Prostate gland (tissue), 2 donors: ENCODE measurements at regions not wholly inside any gene's neighbourhood (a gene's known extent, or its start where the extent isn't known, plus 50 kb on each side); places are given as distances from the start of the nearest gene placed in this dataset.

ENCODE experiments used
- DNase-seq: peaks from one replicate; pipeline ENCODE4 v3.0.0-alpha.2; 2019; ENCODE audit warnings: low spot score
- H3K27ac ChIP-seq, 2 donors: fragments of 200-600 bp; sonication (generic); 2 replicates each; pipeline ENCODE4 v1.5.1; 2017 to 2019
- H3K27me3 ChIP-seq: fragments of 200-600 bp; sonication (generic); replicated peaks from 2 replicates; pipeline ENCODE4 v1.5.1; 2019; ENCODE audit not compliant: insufficient read depth
- H3K36me3 ChIP-seq, 2 donors: fragments of 200-600 bp; sonication (generic); 1 replicate in 1 of 2; 2 replicates in 1 of 2; pipeline versions ENCODE4 v1.5.1 to v1.8.1; 2017 to 2019
- H3K4me1 ChIP-seq: fragments of 200-600 bp; sonication (generic); replicated peaks from 2 replicates; pipeline ENCODE4 v1.5.1; 2019
- H3K4me3 ChIP-seq, 2 donors: fragments of 200-600 bp; sonication (generic); 2 replicates each; pipeline ENCODE4 v1.5.1; 2017 to 2019
- H3K9me3 ChIP-seq: fragments of 200-600 bp; sonication (generic); 2 replicates; pipeline ENCODE4 v1.5.1; 2017
- CTCF ChIP-seq, 4 experiments: fragments of 200-600 bp in 2 of 4; fragments of 450-650 bp in 2 of 4; sonication (generic) in 2 of 4; IDR thresholded peaks; 1 replicate in 3 of 4; 2 replicates in 1 of 4; pipeline ENCODE4 v1.5.1; 2016 to 2019; ENCODE audit warnings: antibody characterized with exemption in 4 of 4, mild to moderate bottlenecking in 2 of 4, moderate library complexity in 2 of 4
- POLR2A ChIP-seq: fragments of 450-650 bp; IDR thresholded peaks from one replicate; pipeline ENCODE4 v1.6.1; 2016; ENCODE audit warnings: antibody characterized with exemption, mild to moderate bottlenecking
- POLR2AphosphoS5 ChIP-seq: sonication (generic); formaldehyde crosslinking; IDR thresholded peaks from one replicate; pipeline ENCODE4 v1.6.1; 2017; ENCODE audit warnings: antibody characterized with exemption
- WGBS: methylation state at CpG from one replicate; pipeline ENCODE4 v1.1.5; 2018; 5-methylcytosine and 5-hydroxymethylcytosine counted together
- intact Hi-C: fragments of 100-400 bp; cut with DNase I; formaldehyde crosslinking; loops from one replicate; pipeline ENCODE4 v1.14.2; 2022

DNA sequence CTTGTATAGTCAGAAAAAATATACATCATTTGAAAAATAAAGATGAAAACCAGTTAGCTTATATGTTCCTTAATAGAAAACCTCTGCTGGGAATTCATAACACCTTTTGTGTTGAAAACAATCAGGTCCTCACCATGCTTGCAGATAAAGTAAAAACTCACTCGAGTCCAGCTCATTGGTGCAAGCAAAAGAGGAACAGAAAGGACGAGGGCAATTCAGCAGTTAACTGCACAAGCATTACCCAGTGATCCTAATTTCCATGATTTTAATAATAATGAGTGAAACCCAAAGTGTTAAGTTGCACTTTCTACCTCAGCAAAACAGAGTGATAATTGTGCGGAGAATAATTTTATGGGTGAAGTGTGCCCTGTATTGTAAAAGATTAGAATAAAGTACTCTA lies 839.9 kb downstream of the BCL11A start:
- Histone ChIP-seq H3K4me3 (no peak overlapping the region), H3K4me1 (no peaks in the 10 kb centered on the region), H3K9me3 (no peaks in the 10 kb centered on the region), H3K27ac (no peak overlapping the region), H3K36me3 (no peaks in the 10 kb centered on the region), H3K27me3 (no peaks in the 10 kb centered on the region)
- DNase-seq, result no peak
- intact Hi-C loops, result no loop called here
- 82% methylated on average over 3 of the region's 3 CpGs for WGBS
- TF ChIP-seq POLR2AphosphoS5 (no peak), CTCF (IDR thresholded peaks at IDR 0.05) (no peak), POLR2A (no peak)

DNA sequence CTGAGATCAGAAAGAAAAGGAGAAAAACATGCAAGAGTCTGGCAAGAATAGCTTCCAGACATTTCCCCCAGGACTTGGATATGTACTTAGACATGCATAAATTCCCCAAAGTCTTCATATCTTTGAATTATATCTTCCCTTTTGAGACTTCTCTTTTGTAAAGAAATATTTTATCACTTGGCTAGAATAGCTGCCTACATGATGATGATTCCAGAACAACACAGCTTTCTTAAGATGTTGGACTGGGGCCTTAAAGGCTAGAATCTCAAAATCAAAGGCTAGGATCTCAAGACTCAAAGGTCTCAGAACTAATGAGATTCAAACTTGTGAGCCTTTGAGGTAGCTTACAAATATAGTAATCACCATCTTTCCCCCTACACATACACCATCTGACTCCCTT lies 842.3 kb downstream of the BCL11A start:
- intact Hi-C loops, result no loop called here
- no peak overlapping the region for H3K27ac ChIP-seq
- no peak for DNase-seq
- TF ChIP-seq CTCF (IDR thresholded peaks at IDR 0.05), result no peak
- TF ChIP-seq POLR2AphosphoS5, result no peak
- TF ChIP-seq POLR2A, result no peak
- no peaks in the 10 kb centered on the region for H3K4me1 ChIP-seq
- no peaks in the 10 kb centered on the region for H3K27me3 ChIP-seq
- no peaks in the 10 kb centered on the region for H3K36me3 ChIP-seq
- no peak overlapping the region for H3K4me3 ChIP-seq
- H3K9me3 ChIP-seq, result no peaks in the 10 kb centered on the region

DNA sequence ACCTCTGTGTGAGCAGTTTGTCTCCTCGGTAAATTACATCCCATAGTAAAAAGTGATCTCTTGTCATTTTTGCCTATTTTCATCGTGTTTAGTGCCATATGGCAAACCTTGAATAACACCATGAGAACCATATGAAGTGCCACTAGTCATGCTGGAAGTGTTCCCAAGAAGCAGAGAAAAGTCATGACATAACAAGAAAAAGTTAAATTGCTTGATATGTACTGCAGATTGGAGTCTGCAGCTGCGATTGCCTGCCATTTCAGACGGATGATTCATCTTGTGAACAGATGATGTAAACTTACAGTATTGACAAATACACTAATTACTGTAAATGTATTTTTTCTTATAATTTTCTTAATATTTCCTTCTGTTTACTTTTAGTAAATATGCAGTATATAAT lies 846.7 kb downstream of the BCL11A start:
- no peak overlapping the region for H3K27ac ChIP-seq
- H3K4me1 ChIP-seq, result no peaks in the 10 kb centered on the region
- no peaks in the 10 kb centered on the region for H3K9me3 ChIP-seq
- H3K36me3 ChIP-seq, result no peaks in the 10 kb centered on the region
- no peaks in the 10 kb centered on the region for H3K27me3 ChIP-seq
- intact Hi-C loops, result no loop called here
- H3K4me3 ChIP-seq, result no peak overlapping the region
- 83% methylated on average over 4 of the region's 4 CpGs for WGBS
- DNase-seq, result no peak
- no peak for TF ChIP-seq POLR2A
- no peak for TF ChIP-seq CTCF (IDR thresholded peaks at IDR 0.05)
- TF ChIP-seq POLR2AphosphoS5, result no peak

- 90% methylated on average over 1 of the region's 1 CpG for WGBS
- intact Hi-C loops, result no loop called here
Observed at GRCh38 chr2:59703796-59704195, 849.7 kb downstream of the BCL11A start.

More at GRCh38 chr2:59703796-59704195, 849.7 kb downstream of the BCL11A start:
- Histone ChIP-seq H3K36me3 (no peaks in the 10 kb centered on the region), H3K4me1 (no peaks in the 10 kb centered on the region), H3K9me3 (no peaks in the 10 kb centered on the region), H3K27me3 (no peaks in the 10 kb centered on the region), H3K27ac (no peak overlapping the region), H3K4me3 (no peak overlapping the region)
- DNase-seq, result no peak
- TF ChIP-seq CTCF (IDR thresholded peaks at IDR 0.05) (no peak), POLR2AphosphoS5 (no peak), POLR2A (no peak)
